ENCODE measurements at regions not wholly inside any gene's neighbourhood (a gene's known extent, or its start where the extent isn't known, plus 50 kb on each side); places are given as distances from the start of the nearest gene placed in this dataset.
"Not testable (repeated sequence)": the region's sequence is repeated elsewhere in the genome, so short reads cannot be mapped to it uniquely, and the experiment has no call there.

GRCh38 chrX:152038804-152039203, 64.3 kb upstream of the GABRE start:
- TF ChIP-seq, protein P1, sequence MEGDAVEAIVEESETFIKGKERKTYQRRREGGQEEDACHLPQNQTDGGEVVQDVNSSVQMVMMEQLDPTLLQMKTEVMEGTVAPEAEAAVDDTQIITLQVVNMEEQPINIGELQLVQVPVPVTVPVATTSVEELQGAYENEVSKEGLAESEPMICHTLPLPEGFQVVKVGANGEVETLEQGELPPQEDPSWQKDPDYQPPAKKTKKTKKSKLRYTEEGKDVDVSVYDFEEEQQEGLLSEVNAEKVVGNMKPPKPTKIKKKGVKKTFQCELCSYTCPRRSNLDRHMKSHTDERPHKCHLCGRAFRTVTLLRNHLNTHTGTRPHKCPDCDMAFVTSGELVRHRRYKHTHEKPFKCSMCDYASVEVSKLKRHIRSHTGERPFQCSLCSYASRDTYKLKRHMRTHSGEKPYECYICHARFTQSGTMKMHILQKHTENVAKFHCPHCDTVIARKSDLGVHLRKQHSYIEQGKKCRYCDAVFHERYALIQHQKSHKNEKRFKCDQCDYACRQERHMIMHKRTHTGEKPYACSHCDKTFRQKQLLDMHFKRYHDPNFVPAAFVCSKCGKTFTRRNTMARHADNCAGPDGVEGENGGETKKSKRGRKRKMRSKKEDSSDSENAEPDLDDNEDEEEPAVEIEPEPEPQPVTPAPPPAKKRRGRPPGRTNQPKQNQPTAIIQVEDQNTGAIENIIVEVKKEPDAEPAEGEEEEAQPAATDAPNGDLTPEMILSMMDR (conservative IDR thresholded peaks at IDR 0.05; ENCODE audit: low read depth, low read length): no peak
- no peak overlapping the region for H3K4me3 ChIP-seq (ENCODE audit: low read length)
- no peak for DNase-seq (ENCODE audit: low read depth)

DNA sequence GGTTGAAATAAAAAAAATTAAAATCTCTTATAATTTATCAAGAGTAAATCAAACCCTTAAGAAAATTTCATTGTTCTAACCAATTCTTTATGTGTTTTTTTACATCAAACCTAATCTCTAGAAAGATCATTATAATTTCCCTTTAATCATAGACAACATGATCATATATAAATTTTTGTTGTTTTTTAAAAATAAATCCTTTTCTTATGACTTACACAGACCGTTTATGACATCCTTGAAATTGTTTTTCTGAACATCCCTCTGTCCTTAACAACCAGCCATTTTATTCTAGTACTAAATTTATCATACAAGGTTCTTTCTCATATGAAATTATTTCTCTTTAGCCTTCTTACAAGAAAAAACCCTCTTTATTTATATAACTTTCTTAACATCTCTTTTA, 62.7 kb upstream of the GABRE start:
- DNase-seq (ENCODE audit: low read depth): no peak
- H3K4me3 ChIP-seq (ENCODE audit: low read length): no peak overlapping the region
- TF ChIP-seq, protein P1 (conservative IDR thresholded peaks at IDR 0.05; ENCODE audit: low read depth, low read length): no peak

DNA sequence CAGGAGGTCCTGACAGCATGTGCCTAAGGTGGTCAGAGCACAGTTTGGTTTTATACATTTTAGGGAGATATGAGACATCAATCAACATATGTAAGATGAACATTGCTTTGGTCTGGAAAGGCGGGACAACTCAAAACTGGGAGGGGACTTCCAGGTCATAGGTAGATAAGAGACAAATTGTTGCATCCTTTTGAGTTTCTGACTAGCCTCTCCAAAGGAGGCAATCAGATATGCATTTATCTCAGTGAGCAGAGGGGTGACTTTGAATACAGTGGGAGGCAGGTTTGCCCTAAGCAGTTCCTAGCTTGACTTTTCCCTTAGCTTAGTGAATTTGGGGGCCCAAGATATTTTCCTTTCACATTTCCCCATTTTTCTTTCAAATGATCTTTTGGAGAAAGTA, 56.9 kb upstream of the GABRE start:
- not testable (repeated sequence) for H3K4me3 ChIP-seq (ENCODE audit: low read length); DNase-seq (ENCODE audit: low read depth)

DNA sequence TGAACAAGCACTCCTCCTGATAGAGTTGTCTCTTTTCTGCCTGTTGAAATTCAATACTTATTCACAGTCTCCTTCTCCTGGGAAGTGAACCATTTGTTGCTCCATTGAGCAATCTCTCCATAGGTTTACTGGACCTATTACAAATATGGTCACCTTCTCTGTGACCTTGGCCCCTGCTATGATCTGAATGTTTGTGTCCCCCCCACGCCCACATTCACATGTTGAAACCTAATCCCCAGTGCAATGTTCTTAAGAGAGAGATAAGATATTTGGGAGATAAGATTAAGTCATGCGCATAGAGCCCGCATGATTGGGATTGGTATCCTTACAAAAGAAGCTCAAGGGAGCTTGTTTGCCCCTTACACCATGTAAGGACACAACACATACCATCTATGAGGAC, 54.1 kb upstream of the GABRE start:
- DNase-seq (ENCODE audit: low read depth): no peak
- no peak overlapping the region for H3K4me3 ChIP-seq (ENCODE audit: low read length)
- TF ChIP-seq, protein P1 (conservative IDR thresholded peaks at IDR 0.05; ENCODE audit: low read depth, low read length): no peak

GRCh38 chrX:152025656-152026440, 51.4 kb upstream of the GABRE start:
- no peak for DNase-seq (ENCODE audit: low read depth)
- no peak overlapping the region for H3K4me3 ChIP-seq (ENCODE audit: low read length)
- TF ChIP-seq, protein P1 (conservative IDR thresholded peaks at IDR 0.05; ENCODE audit: low read depth, low read length): no peak

- no peak for DNase-seq (ENCODE audit: low read depth)
- TF ChIP-seq, protein P1 (conservative IDR thresholded peaks at IDR 0.05; ENCODE audit: low read depth, low read length): no peak
- H3K4me3 ChIP-seq (ENCODE audit: low read length): no peak overlapping the region
Observed at GRCh38 chrX:152024710-152025109, 50.2 kb upstream of the GABRE start.
